NB4 (cell line): ENCODE measurements at regions not wholly inside any gene's neighbourhood (a gene's known extent, or its start where the extent isn't known, plus 50 kb on each side); places are given as distances from the start of the nearest gene placed in this dataset.

ENCODE experiments used
- POLR2A ChIP-seq: IDR thresholded peaks from 2 replicates; pipeline ENCODE4 v1.6.1; 2011; ENCODE audit warnings: mild to moderate bottlenecking; ENCODE audit not compliant: insufficient read length; ENCODE audit errors: extremely low read depth
- TF ChIP-seq, protein P1 (sequence below): IDR thresholded peaks from one replicate; pipeline ENCODE4 v1.5.1; 2012; ENCODE audit warnings: low read depth, low read length

DNA sequence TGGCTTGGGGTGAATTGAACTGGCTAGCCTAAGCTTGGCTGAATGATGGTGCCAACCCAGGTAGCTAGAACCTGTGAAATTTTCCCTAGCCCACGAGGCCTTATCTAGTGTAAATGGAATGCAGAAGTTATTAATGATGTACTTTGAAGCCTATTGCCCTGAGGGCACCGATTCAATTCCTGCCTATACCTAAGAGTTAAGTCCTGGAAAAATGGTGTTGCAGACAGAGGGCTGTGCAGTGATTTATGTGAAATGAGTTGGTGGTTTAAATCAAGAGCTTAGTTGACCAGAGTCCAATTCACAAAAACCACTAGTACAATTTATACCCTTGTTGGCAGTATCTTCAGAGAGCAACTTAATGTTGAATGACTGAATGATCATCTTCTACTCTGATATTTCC is 373.8 kb upstream of the JAG1 start:
- TF ChIP-seq, protein P1, sequence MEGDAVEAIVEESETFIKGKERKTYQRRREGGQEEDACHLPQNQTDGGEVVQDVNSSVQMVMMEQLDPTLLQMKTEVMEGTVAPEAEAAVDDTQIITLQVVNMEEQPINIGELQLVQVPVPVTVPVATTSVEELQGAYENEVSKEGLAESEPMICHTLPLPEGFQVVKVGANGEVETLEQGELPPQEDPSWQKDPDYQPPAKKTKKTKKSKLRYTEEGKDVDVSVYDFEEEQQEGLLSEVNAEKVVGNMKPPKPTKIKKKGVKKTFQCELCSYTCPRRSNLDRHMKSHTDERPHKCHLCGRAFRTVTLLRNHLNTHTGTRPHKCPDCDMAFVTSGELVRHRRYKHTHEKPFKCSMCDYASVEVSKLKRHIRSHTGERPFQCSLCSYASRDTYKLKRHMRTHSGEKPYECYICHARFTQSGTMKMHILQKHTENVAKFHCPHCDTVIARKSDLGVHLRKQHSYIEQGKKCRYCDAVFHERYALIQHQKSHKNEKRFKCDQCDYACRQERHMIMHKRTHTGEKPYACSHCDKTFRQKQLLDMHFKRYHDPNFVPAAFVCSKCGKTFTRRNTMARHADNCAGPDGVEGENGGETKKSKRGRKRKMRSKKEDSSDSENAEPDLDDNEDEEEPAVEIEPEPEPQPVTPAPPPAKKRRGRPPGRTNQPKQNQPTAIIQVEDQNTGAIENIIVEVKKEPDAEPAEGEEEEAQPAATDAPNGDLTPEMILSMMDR: no peak
- no peak for TF ChIP-seq POLR2A
